GM23248 (cell line): ENCODE measurements at regions not wholly inside any gene's neighbourhood (a gene's known extent, or its start where the extent isn't known, plus 50 kb on each side); places are given as distances from the start of the nearest gene placed in this dataset.

Experiments
- DNase-seq: peaks from one replicate; pipeline ENCODE4 v3.0.0-alpha.2; 2015
- H2AFZ ChIP-seq: fragments of 200-600 bp; sonication (generic); 2 replicates; pipeline ENCODE4 v1.6.1; 2016; ENCODE audit warnings: antibody characterized with exemption
- H3F3A ChIP-seq: fragments of 200-600 bp; sonication (generic); 2 replicates; pipeline ENCODE4 v1.6.1; 2016; ENCODE audit warnings: mild to moderate bottlenecking, antibody characterized with exemption, mixed run types; ENCODE audit not compliant: insufficient read depth
- H3K27ac ChIP-seq: fragments of 200-600 bp; sonication (generic); 2 replicates; pipeline ENCODE4 v1.5.1; 2016; ENCODE audit warnings: mild to moderate bottlenecking
- H3K27me3 ChIP-seq: fragments of 200-600 bp; sonication (generic); replicated peaks from 2 replicates; pipeline ENCODE4 v1.6.1; 2016; ENCODE audit warnings: mild to moderate bottlenecking; ENCODE audit not compliant: insufficient read depth
- H3K36me3 ChIP-seq: fragments of 200-600 bp; sonication (generic); 2 replicates; pipeline ENCODE4 v1.6.1; 2016; ENCODE audit warnings: low read depth, mild to moderate bottlenecking
- H3K4me1 ChIP-seq: fragments of 200-600 bp; sonication (generic); 2 replicates; pipeline ENCODE4 v1.6.1; 2016; ENCODE audit warnings: mild to moderate bottlenecking; ENCODE audit not compliant: insufficient read depth
- H3K4me2 ChIP-seq: fragments of 200-600 bp; sonication (generic); one replicate; pipeline ENCODE4 v1.6.1; 2016; ENCODE audit warnings: mild to moderate bottlenecking; ENCODE audit not compliant: unreplicated experiment
- H3K4me3 ChIP-seq: fragments of 200-600 bp; sonication (generic); 2 replicates; pipeline ENCODE4 v1.5.1; 2016; ENCODE audit warnings: mild to moderate bottlenecking
- H3K79me2 ChIP-seq: fragments of 200-600 bp; sonication (generic); 2 replicates; pipeline ENCODE4 v1.6.1; 2016; ENCODE audit warnings: mild to moderate bottlenecking; ENCODE audit not compliant: insufficient read depth
- H3K9ac ChIP-seq: fragments of 200-600 bp; sonication (generic); 2 replicates; pipeline ENCODE4 v1.6.1; 2016; ENCODE audit warnings: mild to moderate bottlenecking
- H3K9me2 ChIP-seq: fragments of 200-600 bp; sonication (generic); 2 replicates; pipeline ENCODE4 v1.6.1; 2016; ENCODE audit warnings: mixed run types, mild to moderate bottlenecking, moderate library complexity; ENCODE audit not compliant: insufficient read depth
- H3K9me3 ChIP-seq: fragments of 200-600 bp; sonication (generic); one replicate; pipeline ENCODE4 v1.6.1; 2017; ENCODE audit warnings: low read depth
- H4K20me1 ChIP-seq: fragments of 200-600 bp; sonication (generic); 2 replicates; pipeline ENCODE4 v1.6.0; 2016; ENCODE audit not compliant: insufficient read depth
- EZH2 ChIP-seq: fragments of 200-600 bp; sonication (generic); IDR thresholded peaks from 2 replicates; pipeline ENCODE4 v1.6.1; 2018; ENCODE audit warnings: antibody characterized with exemption, mild to moderate bottlenecking; ENCODE audit not compliant: insufficient read depth, poor library complexity, severe bottlenecking
- EZH2phosphoT487 ChIP-seq: fragments of 200-600 bp; sonication (generic); IDR thresholded peaks from 2 replicates; pipeline ENCODE4 v1.6.1; 2018; ENCODE audit warnings: antibody characterized with exemption, moderate library complexity, mild to moderate bottlenecking, low read depth; ENCODE audit not compliant: insufficient read depth
- WGBS, 2 experiments: methylation state at CpG; one replicate each; pipeline ENCODE4 v1.1.6; 2015 to 2017; ENCODE audit warnings: low lambda C conversion rate in 2 of 2, low coverage in 1 of 2; ENCODE audit errors: missing lambda C conversion rate in 2 of 2; 5-methylcytosine and 5-hydroxymethylcytosine counted together
- in situ Hi-C: fragments of 300-500 bp; cut with MboI; formaldehyde crosslinking; loops from 2 replicates; pipeline ENCODE4 v1.15.0; 2020

DNA sequence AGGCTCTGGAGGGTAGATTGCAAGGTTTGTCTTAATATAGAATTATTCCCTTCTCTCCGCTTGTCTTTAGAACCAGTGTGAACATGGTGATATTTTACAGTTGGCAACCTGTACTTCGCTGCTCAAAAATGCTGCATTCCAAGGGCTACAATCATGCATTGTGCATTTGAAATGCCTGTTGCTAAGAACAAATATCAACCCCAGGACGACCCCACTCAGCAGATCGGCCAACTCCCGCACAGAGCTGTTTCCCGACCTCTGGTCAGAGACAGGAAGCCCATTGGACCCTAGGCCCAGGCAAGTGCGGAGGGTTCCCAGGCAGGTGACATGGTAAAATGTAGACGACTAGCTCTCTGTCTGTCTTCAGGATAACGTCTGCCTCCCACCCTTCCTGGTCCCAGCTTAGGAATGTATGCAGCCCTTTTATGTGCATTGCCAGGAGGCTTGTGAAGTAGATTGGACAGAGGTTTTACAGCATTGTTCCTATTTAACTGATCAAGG lies 263.5 kb downstream of the FOXO1 start:
- Histone ChIP-seq H3K36me3 (no peaks in the 10 kb centered on the region), H3K27ac (peak overlapping the region; percentile 73), H3K4me1 (peaks cover 40% of the 10 kb centered on the region), H3K79me2 (no peaks in the 10 kb centered on the region), H4K20me1 (no peaks in the 10 kb centered on the region), H3K27me3 (no peaks in the 10 kb centered on the region), H3K4me2 (peak overlapping the region; percentile 68), H3K4me3 (peak overlapping the region; percentile 36), H3K9ac (peak overlapping the region; percentile 34), H2AFZ (0 out of 2 replicates have a peak overlapping the region, but pooled peaks have one; percentile 13), H3F3A (peaks cover 45% of the 10 kb centered on the region), H3K9me3 (no peaks in the 10 kb centered on the region), H3K9me2 (no peaks in the 10 kb centered on the region)
- 27 to 29% methylated on average over 9 of the region's 9 CpGs for WGBS, 2 experiments
- DNase-seq = peak; percentile 72
- TF ChIP-seq EZH2 (no peak), EZH2phosphoT487 (no peak)
- in situ Hi-C loops = no loop called here

- Histone ChIP-seq H3K79me2 (no peaks in the 10 kb centered on the region), H3F3A (peaks cover 45% of the 10 kb centered on the region), H4K20me1 (no peaks in the 10 kb centered on the region), H3K9me2 (no peaks in the 10 kb centered on the region), H3K9ac (no peak overlapping the region), H3K4me2 (no peak overlapping the region), H3K4me3 (no peak overlapping the region), H3K9me3 (no peaks in the 10 kb centered on the region), H2AFZ (no peak overlapping the region), H3K27ac (no peak overlapping the region; the same call in 1 of the 2 replicates), H3K36me3 (no peaks in the 10 kb centered on the region), H3K4me1 (peaks cover 44% of the 10 kb centered on the region), H3K27me3 (no peaks in the 10 kb centered on the region)
- 81% methylated on average over 17 of the region's 17 CpGs for WGBS, 2 experiments
- TF ChIP-seq EZH2phosphoT487 = no peak
- TF ChIP-seq EZH2 = no peak
- in situ Hi-C loops = no loop called here
- DNase-seq = no peak
Observed at GRCh38 chr13:40403509-40404241, 262.8 kb downstream of the FOXO1 start.

- WGBS, 2 experiments = 85 to 94% methylated on average over 6 of the region's 6 CpGs
Observed at GRCh38 chr13:40404407-40404806, 262.0 kb downstream of the FOXO1 start.

DNA sequence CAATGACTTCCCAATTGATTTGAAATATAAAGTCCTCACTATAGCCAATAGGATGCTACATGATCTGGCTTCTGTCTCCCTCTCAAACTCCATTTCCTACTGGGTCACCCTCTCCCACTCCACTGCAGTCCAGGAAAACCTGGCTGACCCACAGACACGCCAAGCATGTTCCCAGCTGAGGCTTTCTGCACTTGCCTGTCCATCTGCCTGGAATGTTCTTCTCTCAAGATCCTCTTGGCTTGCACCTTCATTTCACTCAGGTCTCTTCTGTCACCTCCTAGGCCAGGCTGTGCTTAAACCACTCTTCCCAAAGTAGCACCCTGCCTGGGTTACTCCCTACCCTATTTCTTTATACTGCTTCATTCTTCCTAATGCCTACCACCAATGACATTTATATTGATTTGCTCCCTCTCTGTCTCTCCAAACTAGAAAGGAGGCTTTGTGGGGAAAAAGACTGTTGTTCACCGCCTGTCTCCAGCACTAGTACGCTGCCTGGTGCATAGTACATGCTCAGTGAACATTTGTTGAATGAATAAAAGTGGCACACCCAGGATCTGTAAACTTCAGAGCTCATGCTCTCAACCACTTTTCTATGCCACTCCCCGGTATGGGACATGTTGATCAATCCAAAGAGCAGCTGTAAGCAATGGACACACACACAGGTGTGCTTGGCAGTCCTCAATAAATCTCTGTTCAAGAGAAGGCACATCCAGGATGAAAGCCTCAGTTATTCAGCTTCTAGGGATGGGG lies 261.3 kb downstream of the FOXO1 start:
- Histone ChIP-seq H3K79me2 (no peaks in the 10 kb centered on the region), H3K4me1 (peaks cover 46% of the 10 kb centered on the region), H3K27me3 (no peaks in the 10 kb centered on the region), H3K27ac (no peak overlapping the region), H3K4me3 (no peak overlapping the region), H3K9ac (no peak overlapping the region), H3K4me2 (no peak overlapping the region), H3F3A (peaks cover 45% of the 10 kb centered on the region), H2AFZ (no peak overlapping the region), H3K9me3 (no peaks in the 10 kb centered on the region), H3K9me2 (no peaks in the 10 kb centered on the region), H3K36me3 (no peaks in the 10 kb centered on the region), H4K20me1 (no peaks in the 10 kb centered on the region)
- no peak for DNase-seq
- in situ Hi-C loops = no loop called here
- 97 to 99% methylated on average over 4 of the region's 4 CpGs for WGBS, 2 experiments
- TF ChIP-seq EZH2 (no peak), EZH2phosphoT487 (no peak)

More at GRCh38 chr13:40404407-40404806, 262.0 kb downstream of the FOXO1 start:
- Histone ChIP-seq H3K9me2 (no peaks in the 10 kb centered on the region), H2AFZ (no peak overlapping the region), H3K36me3 (no peaks in the 10 kb centered on the region), H3K79me2 (no peaks in the 10 kb centered on the region), H4K20me1 (no peaks in the 10 kb centered on the region), H3K9ac (no peak overlapping the region), H3K9me3 (no peaks in the 10 kb centered on the region), H3K4me1 (peaks cover 46% of the 10 kb centered on the region), H3K4me3 (no peak overlapping the region), H3K27me3 (no peaks in the 10 kb centered on the region), H3K4me2 (no peak overlapping the region), H3F3A (peaks cover 45% of the 10 kb centered on the region), H3K27ac (no peak overlapping the region)
- no peak for DNase-seq
- in situ Hi-C loops = no loop called here
- TF ChIP-seq EZH2 = no peak
- no peak for TF ChIP-seq EZH2phosphoT487
